Panc1 (cell line): ENCODE measurements at regions not wholly inside any gene's neighbourhood (a gene's known extent, or its start where the extent isn't known, plus 50 kb on each side); places are given as distances from the start of the nearest gene placed in this dataset.

Experiments used
- POLR2AphosphoS5 ChIP-seq: IDR thresholded peaks from 2 replicates; pipeline ENCODE4 v1.6.1; 2012; ENCODE audit warnings: mild to moderate bottlenecking, low read depth, low read length, moderate library complexity
- SIN3A ChIP-seq: IDR thresholded peaks from 2 replicates; pipeline ENCODE4 v1.6.1; 2012; ENCODE audit warnings: low read depth, mild to moderate bottlenecking, low read length, moderate library complexity, borderline replicate concordance; ENCODE audit not compliant: insufficient read depth
- TCF7L2 ChIP-seq: IDR thresholded peaks from 2 replicates; pipeline ENCODE4 v1.6.1; 2011; ENCODE audit warnings: mild to moderate bottlenecking, low read depth, low read length, inconsistent platforms
- TF ChIP-seq, protein P1 (sequence below), 2 experiments: IDR thresholded peaks; 2 replicates each; pipeline ENCODE4 v1.6.1; 2011 to 2012; ENCODE audit warnings: low read depth in 2 of 2, control low read depth in 1 of 2, low read length in 1 of 2, mild to moderate bottlenecking in 1 of 2, moderate library complexity in 1 of 2; ENCODE audit not compliant: insufficient read depth in 1 of 2
- TF ChIP-seq, protein P2 (sequence below): fragments of 450-650 bp; IDR thresholded peaks from 2 replicates; pipeline ENCODE4 v1.5.1; 2017; ENCODE audit warnings: mild to moderate bottlenecking

DNA sequence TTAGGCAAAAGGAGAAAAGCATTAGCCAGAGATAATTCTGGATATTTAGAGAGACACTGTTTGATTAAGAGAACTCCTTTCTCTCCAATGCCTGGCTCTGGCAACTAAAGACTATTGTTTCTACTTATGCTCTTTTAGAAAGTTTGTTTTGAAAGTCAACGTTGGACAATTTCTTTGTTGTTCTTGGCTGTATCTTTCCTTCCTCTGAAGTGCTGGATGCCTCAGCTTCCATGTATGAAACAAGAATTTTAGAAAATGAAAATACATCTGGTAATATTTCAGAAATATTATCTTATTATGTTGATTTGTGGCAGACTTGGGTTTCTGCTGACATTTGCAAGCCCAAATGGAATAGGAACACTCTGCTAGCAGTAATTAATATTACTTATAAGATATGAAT lies 382.6 kb downstream of the SNAPC1 start:
- TF ChIP-seq, protein P1, sequence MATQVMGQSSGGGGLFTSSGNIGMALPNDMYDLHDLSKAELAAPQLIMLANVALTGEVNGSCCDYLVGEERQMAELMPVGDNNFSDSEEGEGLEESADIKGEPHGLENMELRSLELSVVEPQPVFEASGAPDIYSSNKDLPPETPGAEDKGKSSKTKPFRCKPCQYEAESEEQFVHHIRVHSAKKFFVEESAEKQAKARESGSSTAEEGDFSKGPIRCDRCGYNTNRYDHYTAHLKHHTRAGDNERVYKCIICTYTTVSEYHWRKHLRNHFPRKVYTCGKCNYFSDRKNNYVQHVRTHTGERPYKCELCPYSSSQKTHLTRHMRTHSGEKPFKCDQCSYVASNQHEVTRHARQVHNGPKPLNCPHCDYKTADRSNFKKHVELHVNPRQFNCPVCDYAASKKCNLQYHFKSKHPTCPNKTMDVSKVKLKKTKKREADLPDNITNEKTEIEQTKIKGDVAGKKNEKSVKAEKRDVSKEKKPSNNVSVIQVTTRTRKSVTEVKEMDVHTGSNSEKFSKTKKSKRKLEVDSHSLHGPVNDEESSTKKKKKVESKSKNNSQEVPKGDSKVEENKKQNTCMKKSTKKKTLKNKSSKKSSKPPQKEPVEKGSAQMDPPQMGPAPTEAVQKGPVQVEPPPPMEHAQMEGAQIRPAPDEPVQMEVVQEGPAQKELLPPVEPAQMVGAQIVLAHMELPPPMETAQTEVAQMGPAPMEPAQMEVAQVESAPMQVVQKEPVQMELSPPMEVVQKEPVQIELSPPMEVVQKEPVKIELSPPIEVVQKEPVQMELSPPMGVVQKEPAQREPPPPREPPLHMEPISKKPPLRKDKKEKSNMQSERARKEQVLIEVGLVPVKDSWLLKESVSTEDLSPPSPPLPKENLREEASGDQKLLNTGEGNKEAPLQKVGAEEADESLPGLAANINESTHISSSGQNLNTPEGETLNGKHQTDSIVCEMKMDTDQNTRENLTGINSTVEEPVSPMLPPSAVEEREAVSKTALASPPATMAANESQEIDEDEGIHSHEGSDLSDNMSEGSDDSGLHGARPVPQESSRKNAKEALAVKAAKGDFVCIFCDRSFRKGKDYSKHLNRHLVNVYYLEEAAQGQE (IDR thresholded peaks at IDR 0.05; ENCODE audit: insufficient read depth in 1 of 2, low read depth in 2 of 2, low read length in 1 of 2), result no peak
- TF ChIP-seq, protein P2, sequence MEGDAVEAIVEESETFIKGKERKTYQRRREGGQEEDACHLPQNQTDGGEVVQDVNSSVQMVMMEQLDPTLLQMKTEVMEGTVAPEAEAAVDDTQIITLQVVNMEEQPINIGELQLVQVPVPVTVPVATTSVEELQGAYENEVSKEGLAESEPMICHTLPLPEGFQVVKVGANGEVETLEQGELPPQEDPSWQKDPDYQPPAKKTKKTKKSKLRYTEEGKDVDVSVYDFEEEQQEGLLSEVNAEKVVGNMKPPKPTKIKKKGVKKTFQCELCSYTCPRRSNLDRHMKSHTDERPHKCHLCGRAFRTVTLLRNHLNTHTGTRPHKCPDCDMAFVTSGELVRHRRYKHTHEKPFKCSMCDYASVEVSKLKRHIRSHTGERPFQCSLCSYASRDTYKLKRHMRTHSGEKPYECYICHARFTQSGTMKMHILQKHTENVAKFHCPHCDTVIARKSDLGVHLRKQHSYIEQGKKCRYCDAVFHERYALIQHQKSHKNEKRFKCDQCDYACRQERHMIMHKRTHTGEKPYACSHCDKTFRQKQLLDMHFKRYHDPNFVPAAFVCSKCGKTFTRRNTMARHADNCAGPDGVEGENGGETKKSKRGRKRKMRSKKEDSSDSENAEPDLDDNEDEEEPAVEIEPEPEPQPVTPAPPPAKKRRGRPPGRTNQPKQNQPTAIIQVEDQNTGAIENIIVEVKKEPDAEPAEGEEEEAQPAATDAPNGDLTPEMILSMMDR, result no peak
- TF ChIP-seq POLR2AphosphoS5 (no peak), SIN3A (no peak), TCF7L2 (no peak)
